ENCODE measurements at regions not wholly inside any gene's neighbourhood (a gene's known extent, or its start where the extent isn't known, plus 50 kb on each side); places are given as distances from the start of the nearest gene placed in this dataset.

- H3K4me2 ChIP-seq (ENCODE audit: low read depth, low read length, poor library complexity, severe bottlenecking): no peak overlapping the region
- H2AFZ ChIP-seq (ENCODE audit: low read length): no peak overlapping the region
- no peaks in the 10 kb centered on the region for H3K4me1 ChIP-seq (ENCODE audit: low read length)
- H3K27ac ChIP-seq (ENCODE audit: low read length): no peak overlapping the region
- H3K27me3 ChIP-seq (ENCODE audit: low read length): no peaks in the 10 kb centered on the region
- H4K20me1 ChIP-seq (ENCODE audit: insufficient read depth, low read depth, low read length): no peaks in the 10 kb centered on the region
- no peak overlapping the region for H3K4me3 ChIP-seq (ENCODE audit: low read length)
- no peaks in the 10 kb centered on the region for H3K36me3 ChIP-seq (ENCODE audit: insufficient read depth, low read length)
- no peaks in the 10 kb centered on the region for H3K9me2 ChIP-seq (replicated peaks; ENCODE audit: insufficient read depth, low read length)
- no peaks in the 10 kb centered on the region for H3K9me3 ChIP-seq (ENCODE audit: low read length)
- no peaks in the 10 kb centered on the region for H3K79me2 ChIP-seq (ENCODE audit: low read length)
- no peak for DNase-seq
- H3K9ac ChIP-seq (ENCODE audit: low read length): no peak overlapping the region
Observed at GRCh38 chr6:95093154-95093553, 484.2 kb upstream of the MANEA start.

- no peaks in the 10 kb centered on the region for H3K36me3 ChIP-seq (ENCODE audit: insufficient read depth, low read length)
- H3K27ac ChIP-seq (ENCODE audit: low read length): no peak overlapping the region
- H3K4me3 ChIP-seq (ENCODE audit: low read length): no peak overlapping the region
- H3K4me1 ChIP-seq (ENCODE audit: low read length): no peaks in the 10 kb centered on the region
- H4K20me1 ChIP-seq (ENCODE audit: insufficient read depth, low read depth, low read length): no peaks in the 10 kb centered on the region
- 0 out of 2 replicates have a peak overlapping the region, but pooled peaks have one; percentile 22 for H2AFZ ChIP-seq (ENCODE audit: low read length)
- no peaks in the 10 kb centered on the region for H3K9me3 ChIP-seq (ENCODE audit: low read length)
- H3K4me2 ChIP-seq (ENCODE audit: low read depth, low read length, poor library complexity, severe bottlenecking): no peak overlapping the region
- H3K9me2 ChIP-seq (replicated peaks; ENCODE audit: insufficient read depth, low read length): no peaks in the 10 kb centered on the region
- no peak for DNase-seq
- no peaks in the 10 kb centered on the region for H3K27me3 ChIP-seq (ENCODE audit: low read length)
- no peaks in the 10 kb centered on the region for H3K79me2 ChIP-seq (ENCODE audit: low read length)
- no peak overlapping the region for H3K9ac ChIP-seq (ENCODE audit: low read length)
Observed at GRCh38 chr6:95094751-95095663, 482.3 kb upstream of the MANEA start.

GRCh38 chr6:95095855-95096254 is 481.5 kb upstream of the MANEA start:
- no peak overlapping the region for H3K9ac ChIP-seq (ENCODE audit: low read length)
- H3K27ac ChIP-seq (ENCODE audit: low read length): no peak overlapping the region
- H4K20me1 ChIP-seq (ENCODE audit: insufficient read depth, low read depth, low read length): no peaks in the 10 kb centered on the region
- H3K4me2 ChIP-seq (ENCODE audit: low read depth, low read length, poor library complexity, severe bottlenecking): no peak overlapping the region
- no peaks in the 10 kb centered on the region for H3K9me3 ChIP-seq (ENCODE audit: low read length)
- no peaks in the 10 kb centered on the region for H3K9me2 ChIP-seq (replicated peaks; ENCODE audit: insufficient read depth, low read length)
- no peak for DNase-seq
- no peaks in the 10 kb centered on the region for H3K4me1 ChIP-seq (ENCODE audit: low read length)
- no peak overlapping the region for H3K4me3 ChIP-seq (ENCODE audit: low read length)
- no peaks in the 10 kb centered on the region for H3K27me3 ChIP-seq (ENCODE audit: low read length)
- no peak overlapping the region for H2AFZ ChIP-seq (ENCODE audit: low read length)
- H3K79me2 ChIP-seq (ENCODE audit: low read length): no peaks in the 10 kb centered on the region
- H3K36me3 ChIP-seq (ENCODE audit: insufficient read depth, low read length): no peaks in the 10 kb centered on the region

GRCh38 chr6:95099410-95099809 is 477.9 kb upstream of the MANEA start:
- no peaks in the 10 kb centered on the region for H3K9me2 ChIP-seq (replicated peaks; ENCODE audit: insufficient read depth, low read length)
- no peaks in the 10 kb centered on the region for H3K27me3 ChIP-seq (ENCODE audit: low read length)
- no peak overlapping the region for H3K4me2 ChIP-seq (ENCODE audit: low read depth, low read length, poor library complexity, severe bottlenecking)
- H3K4me3 ChIP-seq (ENCODE audit: low read length): no peak overlapping the region
- no peak overlapping the region for H2AFZ ChIP-seq (ENCODE audit: low read length)
- no peaks in the 10 kb centered on the region for H3K4me1 ChIP-seq (ENCODE audit: low read length)
- H4K20me1 ChIP-seq (ENCODE audit: insufficient read depth, low read depth, low read length): no peaks in the 10 kb centered on the region
- no peak for DNase-seq
- no peaks in the 10 kb centered on the region for H3K79me2 ChIP-seq (ENCODE audit: low read length)
- no peaks in the 10 kb centered on the region for H3K36me3 ChIP-seq (ENCODE audit: insufficient read depth, low read length)
- no peak overlapping the region for H3K27ac ChIP-seq (ENCODE audit: low read length)
- H3K9ac ChIP-seq (ENCODE audit: low read length): no peak overlapping the region
- no peaks in the 10 kb centered on the region for H3K9me3 ChIP-seq (ENCODE audit: low read length)

GRCh38 chr6:95109212-95109611 is 468.1 kb upstream of the MANEA start:
- H3K36me3 ChIP-seq (ENCODE audit: insufficient read depth, low read length): no peaks in the 10 kb centered on the region
- no peak overlapping the region for H3K4me2 ChIP-seq (ENCODE audit: low read depth, low read length, poor library complexity, severe bottlenecking)
- no peaks in the 10 kb centered on the region for H3K79me2 ChIP-seq (ENCODE audit: low read length)
- H3K27me3 ChIP-seq (ENCODE audit: low read length): no peaks in the 10 kb centered on the region
- H3K9ac ChIP-seq (ENCODE audit: low read length): no peak overlapping the region
- no peaks in the 10 kb centered on the region for H3K9me2 ChIP-seq (replicated peaks; ENCODE audit: insufficient read depth, low read length)
- no peak overlapping the region for H2AFZ ChIP-seq (ENCODE audit: low read length)
- no peaks in the 10 kb centered on the region for H3K9me3 ChIP-seq (ENCODE audit: low read length)
- no peak for DNase-seq
- no peak overlapping the region for H3K4me3 ChIP-seq (ENCODE audit: low read length)
- no peak overlapping the region for H3K27ac ChIP-seq (ENCODE audit: low read length)
- H4K20me1 ChIP-seq (ENCODE audit: insufficient read depth, low read depth, low read length): no peaks in the 10 kb centered on the region
- H3K4me1 ChIP-seq (ENCODE audit: low read length): no peaks in the 10 kb centered on the region

- no peak overlapping the region for H3K27ac ChIP-seq (ENCODE audit: low read length)
- no peak for DNase-seq
- H3K36me3 ChIP-seq (ENCODE audit: insufficient read depth, low read length): no peaks in the 10 kb centered on the region
- no peak overlapping the region for H3K4me2 ChIP-seq (ENCODE audit: low read depth, low read length, poor library complexity, severe bottlenecking)
- no peaks in the 10 kb centered on the region for H3K9me2 ChIP-seq (replicated peaks; ENCODE audit: insufficient read depth, low read length)
- no peak overlapping the region for H3K4me3 ChIP-seq (ENCODE audit: low read length)
- H3K4me1 ChIP-seq (ENCODE audit: low read length): no peaks in the 10 kb centered on the region
- no peaks in the 10 kb centered on the region for H3K79me2 ChIP-seq (ENCODE audit: low read length)
- no peaks in the 10 kb centered on the region for H4K20me1 ChIP-seq (ENCODE audit: insufficient read depth, low read depth, low read length)
- no peak overlapping the region for H2AFZ ChIP-seq (ENCODE audit: low read length)
- no peak overlapping the region for H3K9ac ChIP-seq (ENCODE audit: low read length)
- H3K9me3 ChIP-seq (ENCODE audit: low read length): no peaks in the 10 kb centered on the region
- no peaks in the 10 kb centered on the region for H3K27me3 ChIP-seq (ENCODE audit: low read length)
Observed at GRCh38 chr6:95110767-95111166, 466.6 kb upstream of the MANEA start.

GRCh38 chr6:95117236-95117635 is 460.1 kb upstream of the MANEA start:
- Histone ChIP-seq H3K27ac (ENCODE audit: low read length) (no peak overlapping the region), H3K79me2 (ENCODE audit: low read length) (no peaks in the 10 kb centered on the region), H3K9me2 (replicated peaks; ENCODE audit: insufficient read depth, low read length) (no peaks in the 10 kb centered on the region), H3K36me3 (ENCODE audit: insufficient read depth, low read length) (no peaks in the 10 kb centered on the region), H4K20me1 (ENCODE audit: insufficient read depth, low read depth, low read length) (no peaks in the 10 kb centered on the region), H3K9ac (ENCODE audit: low read length) (no peak overlapping the region), H2AFZ (ENCODE audit: low read length) (no peak overlapping the region), H3K4me3 (ENCODE audit: low read length) (no peak overlapping the region), H3K4me2 (ENCODE audit: low read depth, low read length, poor library complexity, severe bottlenecking) (no peak overlapping the region), H3K27me3 (ENCODE audit: low read length) (no peaks in the 10 kb centered on the region), H3K4me1 (ENCODE audit: low read length) (no peaks in the 10 kb centered on the region), H3K9me3 (ENCODE audit: low read length) (no peaks in the 10 kb centered on the region)
- no peak for DNase-seq

GRCh38 chr6:95119927-95120326 is 457.4 kb upstream of the MANEA start:
- H4K20me1 ChIP-seq (ENCODE audit: insufficient read depth, low read depth, low read length): no peaks in the 10 kb centered on the region
- no peak overlapping the region for H2AFZ ChIP-seq (ENCODE audit: low read length)
- no peak overlapping the region for H3K27ac ChIP-seq (ENCODE audit: low read length)
- H3K27me3 ChIP-seq (ENCODE audit: low read length): no peaks in the 10 kb centered on the region
- DNase-seq: no peak
- H3K4me3 ChIP-seq (ENCODE audit: low read length): no peak overlapping the region
- H3K9ac ChIP-seq (ENCODE audit: low read length): no peak overlapping the region
- H3K36me3 ChIP-seq (ENCODE audit: insufficient read depth, low read length): no peaks in the 10 kb centered on the region
- no peaks in the 10 kb centered on the region for H3K9me2 ChIP-seq (replicated peaks; ENCODE audit: insufficient read depth, low read length)
- H3K79me2 ChIP-seq (ENCODE audit: low read length): no peaks in the 10 kb centered on the region
- H3K4me2 ChIP-seq (ENCODE audit: low read depth, low read length, poor library complexity, severe bottlenecking): no peak overlapping the region
- no peaks in the 10 kb centered on the region for H3K9me3 ChIP-seq (ENCODE audit: low read length)
- no peaks in the 10 kb centered on the region for H3K4me1 ChIP-seq (ENCODE audit: low read length)

Measured in Karpas-422 (cell line).